Peyer's patch (tissue), 4 donors: ENCODE measurements at regions not wholly inside any gene's neighbourhood (a gene's known extent, or its start where the extent isn't known, plus 50 kb on each side); places are given as distances from the start of the nearest gene placed in this dataset.

Source experiments
- POLR2A ChIP-seq, 2 donors: fragments of 450-650 bp; IDR thresholded peaks; one replicate each; pipeline ENCODE4 v1.5.1; 2017; ENCODE audit warnings: antibody characterized with exemption in 2 of 2, mild to moderate bottlenecking in 2 of 2, moderate library complexity in 2 of 2
- TF ChIP-seq, protein P1 (sequence below), 6 experiments: fragments of 450-650 bp in 4 of 6; fragments of 200-600 bp in 2 of 6; sonication (generic) in 1 of 6; IDR thresholded peaks; one replicate each; pipeline ENCODE4 v1.5.1; 2017 to 2019; ENCODE audit warnings: antibody characterized with exemption in 6 of 6, mild to moderate bottlenecking in 3 of 6, moderate library complexity in 1 of 6

DNA sequence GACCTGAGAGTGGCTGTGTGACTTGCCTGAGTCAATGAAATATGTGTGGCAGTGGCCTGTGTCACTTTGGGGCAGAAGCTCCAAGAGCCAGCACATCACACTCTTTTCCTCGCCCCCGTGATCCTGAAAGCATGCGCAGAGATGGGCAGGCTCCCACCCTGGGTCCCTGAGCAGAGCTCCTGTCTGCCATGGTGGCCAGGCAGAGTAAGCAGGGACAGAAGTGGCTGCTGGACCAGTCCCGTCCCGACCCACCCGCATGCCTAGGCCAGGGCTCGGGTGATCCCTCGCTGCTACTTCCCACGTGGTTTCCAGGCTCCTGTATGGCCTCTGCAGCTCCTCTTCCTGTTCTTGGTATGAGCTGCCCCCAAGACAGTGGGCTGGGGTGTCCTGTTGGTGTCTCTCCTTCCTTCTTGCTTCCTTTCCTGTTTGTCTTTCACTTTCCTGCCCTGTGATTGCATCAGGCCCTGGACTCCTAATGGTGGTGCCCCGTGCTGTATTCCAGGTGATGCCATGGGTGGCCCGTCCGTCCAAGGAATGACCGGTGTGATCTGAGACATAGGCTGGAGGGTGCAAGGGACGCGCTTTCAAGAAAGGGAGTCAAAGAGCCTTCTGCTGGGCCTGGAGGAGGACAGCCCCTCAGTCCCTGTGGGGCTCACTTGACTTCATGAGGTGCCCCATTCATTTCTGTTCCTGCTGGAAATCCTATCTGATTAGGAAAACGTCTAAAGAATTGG, 71.4 kb upstream of the SHH start:
- no peak for TF ChIP-seq POLR2A (IDR thresholded peaks at IDR 0.05)
- TF ChIP-seq, protein P1, sequence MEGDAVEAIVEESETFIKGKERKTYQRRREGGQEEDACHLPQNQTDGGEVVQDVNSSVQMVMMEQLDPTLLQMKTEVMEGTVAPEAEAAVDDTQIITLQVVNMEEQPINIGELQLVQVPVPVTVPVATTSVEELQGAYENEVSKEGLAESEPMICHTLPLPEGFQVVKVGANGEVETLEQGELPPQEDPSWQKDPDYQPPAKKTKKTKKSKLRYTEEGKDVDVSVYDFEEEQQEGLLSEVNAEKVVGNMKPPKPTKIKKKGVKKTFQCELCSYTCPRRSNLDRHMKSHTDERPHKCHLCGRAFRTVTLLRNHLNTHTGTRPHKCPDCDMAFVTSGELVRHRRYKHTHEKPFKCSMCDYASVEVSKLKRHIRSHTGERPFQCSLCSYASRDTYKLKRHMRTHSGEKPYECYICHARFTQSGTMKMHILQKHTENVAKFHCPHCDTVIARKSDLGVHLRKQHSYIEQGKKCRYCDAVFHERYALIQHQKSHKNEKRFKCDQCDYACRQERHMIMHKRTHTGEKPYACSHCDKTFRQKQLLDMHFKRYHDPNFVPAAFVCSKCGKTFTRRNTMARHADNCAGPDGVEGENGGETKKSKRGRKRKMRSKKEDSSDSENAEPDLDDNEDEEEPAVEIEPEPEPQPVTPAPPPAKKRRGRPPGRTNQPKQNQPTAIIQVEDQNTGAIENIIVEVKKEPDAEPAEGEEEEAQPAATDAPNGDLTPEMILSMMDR (IDR thresholded peaks at IDR 0.05) = no peak
